OCI-LY7 (cell line): ENCODE measurements at regions not wholly inside any gene's neighbourhood (a gene's known extent, or its start where the extent isn't known, plus 50 kb on each side); places are given as distances from the start of the nearest gene placed in this dataset.

Source experiments
- CTCF ChIP-seq: fragments of 200-600 bp; sonication (generic); conservative IDR thresholded peaks from 2 replicates; pipeline ENCODE4 v1.5.1; 2014; ENCODE audit warnings: mild to moderate bottlenecking, antibody characterized with exemption, low read length, moderate library complexity, mixed read lengths
- EZH2phosphoT487 ChIP-seq: fragments of 200-600 bp; sonication (generic); IDR thresholded peaks from 2 replicates; pipeline ENCODE4 v1.6.1; 2018; ENCODE audit warnings: low read depth, borderline replicate concordance, mild to moderate bottlenecking, mixed run types, antibody characterized with exemption, low read length, moderate library complexity, mixed read lengths

GRCh38 chr20:50314678-50315335, 124.2 kb downstream of the CEBPB start:
- TF ChIP-seq CTCF (no peak), EZH2phosphoT487 (no peak)
